Stomach (tissue), 4 donors: ENCODE measurements at regions not wholly inside any gene's neighbourhood (a gene's known extent, or its start where the extent isn't known, plus 50 kb on each side); places are given as distances from the start of the nearest gene placed in this dataset.

ENCODE experiments used
- EP300 ChIP-seq: sonication (generic); formaldehyde crosslinking; IDR thresholded peaks from one replicate; pipeline ENCODE4 v1.6.1; 2017; ENCODE audit warnings: antibody characterized with exemption
- POLR2A ChIP-seq, 4 donors: fragments of 450-650 bp; IDR thresholded peaks; one replicate each; pipeline ENCODE4 v1.6.1; 2016; ENCODE audit warnings: antibody characterized with exemption in 4 of 4, control low read depth in 2 of 4, mild to moderate bottlenecking in 1 of 4, moderate library complexity in 1 of 4
- TF ChIP-seq, protein P1 (sequence below), 7 experiments: fragments of 450-650 bp in 4 of 7; fragments of 200-600 bp in 3 of 7; sonication (generic) in 3 of 7; IDR thresholded peaks; one replicate each; pipeline ENCODE4 v1.5.1; 2016 to 2019; ENCODE audit warnings: antibody characterized with exemption in 7 of 7, control low read depth in 2 of 7, mild to moderate bottlenecking in 1 of 7

DNA sequence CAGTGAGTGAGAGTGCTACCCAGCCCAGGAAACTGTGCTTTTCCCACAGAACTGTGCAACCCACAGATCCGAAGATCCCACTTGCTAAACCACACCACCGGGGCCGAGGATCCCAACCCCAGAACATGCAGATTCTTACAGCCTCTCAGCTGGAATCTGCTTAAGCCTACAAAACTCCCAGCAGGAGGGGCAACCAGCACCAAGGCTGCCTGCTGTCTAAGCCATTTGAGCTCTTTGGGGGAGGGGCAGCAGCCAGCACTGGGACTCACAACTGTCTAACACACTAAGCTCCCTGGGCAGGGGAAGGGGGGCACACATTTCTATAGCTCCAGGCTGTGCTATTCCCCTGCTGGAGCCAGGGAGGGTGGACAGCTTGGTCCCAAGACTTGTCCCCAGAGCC lies 529.9 kb downstream of the XPNPEP1 start:
- TF ChIP-seq, protein P1, sequence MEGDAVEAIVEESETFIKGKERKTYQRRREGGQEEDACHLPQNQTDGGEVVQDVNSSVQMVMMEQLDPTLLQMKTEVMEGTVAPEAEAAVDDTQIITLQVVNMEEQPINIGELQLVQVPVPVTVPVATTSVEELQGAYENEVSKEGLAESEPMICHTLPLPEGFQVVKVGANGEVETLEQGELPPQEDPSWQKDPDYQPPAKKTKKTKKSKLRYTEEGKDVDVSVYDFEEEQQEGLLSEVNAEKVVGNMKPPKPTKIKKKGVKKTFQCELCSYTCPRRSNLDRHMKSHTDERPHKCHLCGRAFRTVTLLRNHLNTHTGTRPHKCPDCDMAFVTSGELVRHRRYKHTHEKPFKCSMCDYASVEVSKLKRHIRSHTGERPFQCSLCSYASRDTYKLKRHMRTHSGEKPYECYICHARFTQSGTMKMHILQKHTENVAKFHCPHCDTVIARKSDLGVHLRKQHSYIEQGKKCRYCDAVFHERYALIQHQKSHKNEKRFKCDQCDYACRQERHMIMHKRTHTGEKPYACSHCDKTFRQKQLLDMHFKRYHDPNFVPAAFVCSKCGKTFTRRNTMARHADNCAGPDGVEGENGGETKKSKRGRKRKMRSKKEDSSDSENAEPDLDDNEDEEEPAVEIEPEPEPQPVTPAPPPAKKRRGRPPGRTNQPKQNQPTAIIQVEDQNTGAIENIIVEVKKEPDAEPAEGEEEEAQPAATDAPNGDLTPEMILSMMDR (IDR thresholded peaks at IDR 0.05): no peak
- TF ChIP-seq POLR2A (IDR thresholded peaks at IDR 0.05): no peak
- no peak for TF ChIP-seq EP300
